Cerebellar cortex (tissue), 1 donor: ENCODE measurements at regions not wholly inside any gene's neighbourhood (a gene's known extent, or its start where the extent isn't known, plus 50 kb on each side); places are given as distances from the start of the nearest gene placed in this dataset.

Source experiments
- DNase-seq: peaks from one replicate; pipeline ENCODE4 v3.0.0-alpha.2; 2015; ENCODE audit warnings: low spot score

GRCh38 chr21:41671212-41671762 lies 95.6 kb downstream of the RIPK4 start:
- DNase-seq: no peak

GRCh38 chr21:41670056-41670805 lies 96.6 kb downstream of the RIPK4 start:
- DNase-seq: no peak

GRCh38 chr21:41669533-41669830 lies 97.4 kb downstream of the RIPK4 start:
- no peak for DNase-seq

GRCh38 chr21:41668686-41669532 lies 97.9 kb downstream of the RIPK4 start:
- no peak for DNase-seq

GRCh38 chr21:41668051-41668541 lies 98.8 kb downstream of the RIPK4 start:
- no peak for DNase-seq

- DNase-seq: no peak
Measured at GRCh38 chr21:41667136-41667535, 99.7 kb downstream of the RIPK4 start.

- DNase-seq: no peak
Measured at GRCh38 chr21:41666641-41667081, 100.2 kb downstream of the RIPK4 start.

GRCh38 chr21:41665766-41666595 lies 100.9 kb downstream of the RIPK4 start:
- no peak for DNase-seq

GRCh38 chr21:41664881-41665765 lies 101.7 kb downstream of the RIPK4 start:
- DNase-seq: no peak

- DNase-seq: no peak
Measured at GRCh38 chr21:41663805-41664788, 102.8 kb downstream of the RIPK4 start.

- DNase-seq: no peak
Measured at GRCh38 chr21:41662761-41663160, 104.1 kb downstream of the RIPK4 start.

GRCh38 chr21:41662161-41662560 lies 104.7 kb downstream of the RIPK4 start:
- no peak for DNase-seq

- no peak for DNase-seq
Measured at GRCh38 chr21:41660748-41661147, 106.1 kb downstream of the RIPK4 start.

GRCh38 chr21:41659791-41660560 lies 106.9 kb downstream of the RIPK4 start:
- DNase-seq: no peak

GRCh38 chr21:41656946-41657525 lies 109.8 kb downstream of the RIPK4 start:
- DNase-seq: no peak

- no peak for DNase-seq
Measured at GRCh38 chr21:41655259-41655658, 111.6 kb downstream of the RIPK4 start.

- DNase-seq: no peak
Measured at GRCh38 chr21:41653954-41654491, 112.8 kb downstream of the RIPK4 start.

- no peak for DNase-seq
Measured at GRCh38 chr21:41653243-41653953, 113.5 kb downstream of the RIPK4 start.
